A673 (cell line): ENCODE measurements at regions not wholly inside any gene's neighbourhood (a gene's known extent, or its start where the extent isn't known, plus 50 kb on each side); places are given as distances from the start of the nearest gene placed in this dataset.

Experiments used
- BruUV-seq: library from RNA; stranded (reverse); fragments of 400-500 nt; replicated peaks from 2 replicates; lab custom pipeline; 2021; lab: Mats Ljungman, UMichigan
- CTCF ChIA-PET: fragments of 300-600 bp; sonication (Branson Sonifier 250); formaldehyde crosslinking; loops from one replicate; lab custom pipeline; 2022; ENCODE audit warnings: antibody characterized with exemption; lab: Charles Lee
- POLR2A ChIA-PET: fragments of 300-600 bp; sonication (Branson Sonifier 250); formaldehyde crosslinking; loops from one replicate; lab custom pipeline; 2022; ENCODE audit warnings: antibody characterized with exemption; ENCODE audit not compliant: low non-redundant PET; lab: Charles Lee
- DNase-seq: peaks from one replicate; pipeline ENCODE4 v3.0.0-alpha.2; 2015; ENCODE audit warnings: low spot score
- H3K27ac ChIP-seq: fragments of 200-600 bp; sonication (generic); 2 replicates; pipeline ENCODE4 v1.5.1; 2016; ENCODE audit warnings: mixed run types, low read depth, mild to moderate bottlenecking, mixed read lengths, antibody characterized with exemption, low read length; ENCODE audit not compliant: poor library complexity, severe bottlenecking
- H3K27me3 ChIP-seq: fragments of 200-600 bp; sonication (generic); replicated peaks from 2 replicates; pipeline ENCODE4 v1.6.1; 2017; ENCODE audit warnings: mixed run types, low read depth, mild to moderate bottlenecking, mixed read lengths, antibody characterized with exemption, low read length; ENCODE audit not compliant: insufficient read depth, poor library complexity
- H3K36me3 ChIP-seq: fragments of 200-600 bp; sonication (generic); 2 replicates; pipeline ENCODE4 v1.6.1; 2016; ENCODE audit warnings: mixed run types, mild to moderate bottlenecking, mixed read lengths, antibody characterized with exemption, low read length; ENCODE audit not compliant: insufficient read depth, poor library complexity, severe bottlenecking
- H3K4me1 ChIP-seq: fragments of 200-600 bp; sonication (generic); 2 replicates; pipeline ENCODE4 v1.6.1; 2017; ENCODE audit warnings: mixed run types, mild to moderate bottlenecking, mixed read lengths, antibody characterized with exemption, low read length; ENCODE audit not compliant: insufficient read depth, poor library complexity, severe bottlenecking
- H3K4me3 ChIP-seq: fragments of 200-600 bp; sonication (generic); 2 replicates; pipeline ENCODE4 v1.5.1; 2016; ENCODE audit warnings: low read depth, mixed run types, mild to moderate bottlenecking, mixed read lengths, low read length; ENCODE audit not compliant: poor library complexity, severe bottlenecking
- H3K9me3 ChIP-seq: fragments of 200-600 bp; sonication (generic); 2 replicates; pipeline ENCODE4 v1.6.1; 2016; ENCODE audit warnings: mixed run types, low read depth, mild to moderate bottlenecking, mixed read lengths, antibody characterized with exemption, low read length; ENCODE audit not compliant: poor library complexity, severe bottlenecking
- CTCF ChIP-seq: fragments of 300-800, 200-600 bp; sonication (generic); conservative IDR thresholded peaks from 2 replicates; pipeline ENCODE4 v1.5.1; 2017; ENCODE audit warnings: low read depth, mild to moderate bottlenecking, antibody characterized with exemption, low read length, moderate library complexity, mixed read lengths
- EZH2 ChIP-seq: fragments of 200-600 bp; sonication (generic); IDR thresholded peaks from 2 replicates; pipeline ENCODE4 v1.6.1; 2017; ENCODE audit warnings: borderline replicate concordance, low read depth, mild to moderate bottlenecking, mixed read lengths, antibody characterized with exemption, low read length; ENCODE audit not compliant: poor library complexity, severe bottlenecking
- intact Hi-C: fragments of 100-400 bp; cut with micrococcal nuclease; formaldehyde crosslinking; loops from one replicate; pipeline ENCODE4 v1.10.0; 2022; ENCODE audit not compliant: unreplicated experiment

GRCh38 chrX:111013778-111014455 is 82.1 kb upstream of the PAK3 start:
- intact Hi-C loops = no loop called here
- TF ChIP-seq CTCF (no peak), EZH2 (no peak)
- Histone ChIP-seq H3K4me3 (no peak overlapping the region), H3K36me3 (no peaks in the 10 kb centered on the region), H3K27me3 (no peaks in the 10 kb centered on the region), H3K27ac (no peak overlapping the region), H3K9me3 (no peaks in the 10 kb centered on the region), H3K4me1 (no peaks in the 10 kb centered on the region)
- no peak for DNase-seq
- ChIA-PET POLR2A (no interaction called here), CTCF (no interaction called here)
- no TSS peak for BruUV-seq

- TF ChIP-seq EZH2 = no peak
- no peak for TF ChIP-seq CTCF
- Histone ChIP-seq H3K4me3 (no peak overlapping the region), H3K9me3 (no peaks in the 10 kb centered on the region), H3K27ac (no peak overlapping the region), H3K36me3 (no peaks in the 10 kb centered on the region), H3K4me1 (no peaks in the 10 kb centered on the region), H3K27me3 (peaks cover 8% of the 10 kb centered on the region)
- ChIA-PET CTCF (no interaction called here), POLR2A (no interaction called here)
- peak; percentile 3 for DNase-seq
- intact Hi-C loops = no loop called here
- BruUV-seq = no TSS peak
These were observed 85.9 kb upstream of the PAK3 start for GRCh38 chrX:111010111-111010510.

- no peak overlapping the region for H3K4me3 ChIP-seq
- intact Hi-C loops = no loop called here
- H3K4me1 ChIP-seq = no peaks in the 10 kb centered on the region
- CTCF ChIA-PET = no interaction called here
- POLR2A ChIA-PET = no interaction called here
- H3K36me3 ChIP-seq = no peaks in the 10 kb centered on the region
- no TSS peak for BruUV-seq
- peaks cover 16% of the 10 kb centered on the region for H3K27me3 ChIP-seq
- DNase-seq = no peak
- TF ChIP-seq EZH2 (no peak), CTCF (no peak)
- H3K9me3 ChIP-seq = no peaks in the 10 kb centered on the region
- H3K27ac ChIP-seq = no peak overlapping the region
These were observed 86.7 kb upstream of the PAK3 start for GRCh38 chrX:111009256-111009655.
